ENCODE measurements at regions not wholly inside any gene's neighbourhood (a gene's known extent, or its start where the extent isn't known, plus 50 kb on each side); places are given as distances from the start of the nearest gene placed in this dataset.

GRCh38 chr11:82636615-82637014, 97.0 kb downstream of the FAM181B start:
- TF ChIP-seq, protein P1, sequence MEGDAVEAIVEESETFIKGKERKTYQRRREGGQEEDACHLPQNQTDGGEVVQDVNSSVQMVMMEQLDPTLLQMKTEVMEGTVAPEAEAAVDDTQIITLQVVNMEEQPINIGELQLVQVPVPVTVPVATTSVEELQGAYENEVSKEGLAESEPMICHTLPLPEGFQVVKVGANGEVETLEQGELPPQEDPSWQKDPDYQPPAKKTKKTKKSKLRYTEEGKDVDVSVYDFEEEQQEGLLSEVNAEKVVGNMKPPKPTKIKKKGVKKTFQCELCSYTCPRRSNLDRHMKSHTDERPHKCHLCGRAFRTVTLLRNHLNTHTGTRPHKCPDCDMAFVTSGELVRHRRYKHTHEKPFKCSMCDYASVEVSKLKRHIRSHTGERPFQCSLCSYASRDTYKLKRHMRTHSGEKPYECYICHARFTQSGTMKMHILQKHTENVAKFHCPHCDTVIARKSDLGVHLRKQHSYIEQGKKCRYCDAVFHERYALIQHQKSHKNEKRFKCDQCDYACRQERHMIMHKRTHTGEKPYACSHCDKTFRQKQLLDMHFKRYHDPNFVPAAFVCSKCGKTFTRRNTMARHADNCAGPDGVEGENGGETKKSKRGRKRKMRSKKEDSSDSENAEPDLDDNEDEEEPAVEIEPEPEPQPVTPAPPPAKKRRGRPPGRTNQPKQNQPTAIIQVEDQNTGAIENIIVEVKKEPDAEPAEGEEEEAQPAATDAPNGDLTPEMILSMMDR (conservative IDR thresholded peaks at IDR 0.05; ENCODE audit: low read length): no peak
- TF ChIP-seq EZH2phosphoT487 (IDR thresholded peaks at IDR 0.05; ENCODE audit: borderline replicate concordance, low read depth, low read length): no peak
